OCI-LY1 (cell line): ENCODE measurements at regions not wholly inside any gene's neighbourhood (a gene's known extent, or its start where the extent isn't known, plus 50 kb on each side); places are given as distances from the start of the nearest gene placed in this dataset.

Source experiments
- EZH2 ChIP-seq: fragments of 200-600 bp; sonication (generic), shearing (Covaris generic); IDR thresholded peaks from 2 replicates; pipeline ENCODE4 v1.8.0; 2017; ENCODE audit warnings: borderline replicate concordance, mixed run types, mild to moderate bottlenecking, antibody characterized with exemption, low read length, moderate library complexity, mixed read lengths
- TF ChIP-seq, protein P1 (sequence below): fragments of 200-600 bp; sonication (generic), shearing (Covaris generic); IDR thresholded peaks from 2 replicates; pipeline ENCODE4 v1.5.1; 2017; ENCODE audit warnings: mild to moderate bottlenecking, antibody characterized with exemption, low read length, moderate library complexity, mixed read lengths

DNA sequence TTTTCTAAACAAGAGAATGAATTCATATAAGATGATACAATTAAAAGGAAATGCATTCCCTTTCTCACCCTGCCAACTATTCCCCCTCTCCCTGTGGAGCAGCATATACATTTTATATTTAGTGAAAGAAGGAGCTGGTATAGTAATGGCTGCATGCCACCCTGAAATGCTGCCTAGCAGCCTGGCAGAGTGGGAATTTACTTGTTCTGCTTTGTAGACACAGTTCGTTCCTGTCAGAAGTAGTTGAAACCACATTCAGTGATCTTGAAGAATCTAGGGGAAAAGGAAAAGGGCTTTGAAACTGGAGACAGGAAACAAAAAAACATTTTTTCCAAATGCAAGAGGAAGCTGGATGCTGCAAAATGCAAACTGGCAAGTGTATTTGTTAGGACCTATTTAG is 176.0 kb upstream of the PLEKHA5 start:
- no peak for TF ChIP-seq EZH2
- TF ChIP-seq, protein P1, sequence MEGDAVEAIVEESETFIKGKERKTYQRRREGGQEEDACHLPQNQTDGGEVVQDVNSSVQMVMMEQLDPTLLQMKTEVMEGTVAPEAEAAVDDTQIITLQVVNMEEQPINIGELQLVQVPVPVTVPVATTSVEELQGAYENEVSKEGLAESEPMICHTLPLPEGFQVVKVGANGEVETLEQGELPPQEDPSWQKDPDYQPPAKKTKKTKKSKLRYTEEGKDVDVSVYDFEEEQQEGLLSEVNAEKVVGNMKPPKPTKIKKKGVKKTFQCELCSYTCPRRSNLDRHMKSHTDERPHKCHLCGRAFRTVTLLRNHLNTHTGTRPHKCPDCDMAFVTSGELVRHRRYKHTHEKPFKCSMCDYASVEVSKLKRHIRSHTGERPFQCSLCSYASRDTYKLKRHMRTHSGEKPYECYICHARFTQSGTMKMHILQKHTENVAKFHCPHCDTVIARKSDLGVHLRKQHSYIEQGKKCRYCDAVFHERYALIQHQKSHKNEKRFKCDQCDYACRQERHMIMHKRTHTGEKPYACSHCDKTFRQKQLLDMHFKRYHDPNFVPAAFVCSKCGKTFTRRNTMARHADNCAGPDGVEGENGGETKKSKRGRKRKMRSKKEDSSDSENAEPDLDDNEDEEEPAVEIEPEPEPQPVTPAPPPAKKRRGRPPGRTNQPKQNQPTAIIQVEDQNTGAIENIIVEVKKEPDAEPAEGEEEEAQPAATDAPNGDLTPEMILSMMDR = no peak
